EL (cell line): ENCODE measurements at regions not wholly inside any gene's neighbourhood (a gene's known extent, or its start where the extent isn't known, plus 50 kb on each side); places are given as distances from the start of the nearest gene placed in this dataset.
"Not testable (repeated sequence)": the region's sequence is repeated elsewhere in the genome, so short reads cannot be mapped to it uniquely, and the experiment has no call there.

Experiments used
- DNase-seq: peaks from one replicate; pipeline ENCODE4 v3.0.0-alpha.2; 2016

DNA sequence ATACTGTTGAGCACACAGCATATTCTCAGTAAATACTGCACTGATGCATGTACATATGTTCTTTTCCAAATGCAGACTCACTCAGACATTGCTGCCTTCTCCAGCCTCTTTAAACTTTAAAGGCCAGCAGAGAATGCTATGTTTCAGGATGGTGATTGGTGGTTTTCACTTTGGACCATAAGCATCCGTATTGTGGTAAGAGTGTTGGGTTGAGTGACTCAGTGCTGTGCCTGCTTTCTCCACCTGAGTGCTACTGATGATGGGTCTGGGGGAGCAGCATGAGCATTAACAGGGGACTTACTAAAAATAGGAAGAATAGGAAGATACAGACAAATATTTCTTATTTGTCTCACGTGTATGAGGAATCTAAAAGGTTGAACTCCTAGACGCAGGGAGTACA lies 56.3 kb upstream of the ZNF92 start:
- DNase-seq = no peak

DNA sequence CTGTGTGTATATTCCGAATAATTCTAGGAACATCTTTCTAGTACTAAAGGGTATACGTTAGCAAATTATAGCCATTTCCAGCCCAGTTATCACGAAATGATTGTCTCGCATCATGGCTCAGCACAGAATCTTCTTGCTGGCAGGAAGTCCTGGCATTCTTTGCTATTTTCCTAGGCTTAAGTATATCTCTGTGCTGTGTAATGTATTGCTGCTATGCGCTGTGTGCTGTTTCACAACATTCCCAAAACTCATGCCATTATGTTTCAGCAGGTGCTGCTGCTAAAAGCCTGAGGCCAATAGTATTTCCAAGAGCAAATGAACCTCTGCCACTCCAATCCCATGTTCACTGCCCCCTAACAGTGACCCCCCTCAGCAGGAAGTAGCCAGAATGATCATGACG lies 62.9 kb upstream of the ZNF92 start:
- no peak for DNase-seq

DNA sequence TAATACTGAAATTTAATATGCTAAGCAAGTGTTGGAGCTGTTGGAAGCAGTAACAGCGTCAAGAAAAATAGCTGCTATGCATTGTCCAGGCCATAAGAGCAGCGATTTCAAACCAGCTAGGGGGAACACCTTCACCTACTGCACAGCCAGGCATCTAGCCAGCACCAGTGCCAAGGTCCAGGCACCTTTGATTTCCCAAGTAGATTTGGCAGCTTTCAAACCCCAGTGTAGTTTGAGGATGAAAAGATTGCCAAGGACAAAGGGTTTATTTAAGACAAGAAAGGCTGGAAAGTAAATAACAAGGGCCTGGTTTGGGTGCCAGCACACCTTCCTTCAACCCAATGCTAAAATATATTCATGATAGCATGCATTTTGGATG lies 65.4 kb upstream of the ZNF92 start:
- no peak for DNase-seq

DNA sequence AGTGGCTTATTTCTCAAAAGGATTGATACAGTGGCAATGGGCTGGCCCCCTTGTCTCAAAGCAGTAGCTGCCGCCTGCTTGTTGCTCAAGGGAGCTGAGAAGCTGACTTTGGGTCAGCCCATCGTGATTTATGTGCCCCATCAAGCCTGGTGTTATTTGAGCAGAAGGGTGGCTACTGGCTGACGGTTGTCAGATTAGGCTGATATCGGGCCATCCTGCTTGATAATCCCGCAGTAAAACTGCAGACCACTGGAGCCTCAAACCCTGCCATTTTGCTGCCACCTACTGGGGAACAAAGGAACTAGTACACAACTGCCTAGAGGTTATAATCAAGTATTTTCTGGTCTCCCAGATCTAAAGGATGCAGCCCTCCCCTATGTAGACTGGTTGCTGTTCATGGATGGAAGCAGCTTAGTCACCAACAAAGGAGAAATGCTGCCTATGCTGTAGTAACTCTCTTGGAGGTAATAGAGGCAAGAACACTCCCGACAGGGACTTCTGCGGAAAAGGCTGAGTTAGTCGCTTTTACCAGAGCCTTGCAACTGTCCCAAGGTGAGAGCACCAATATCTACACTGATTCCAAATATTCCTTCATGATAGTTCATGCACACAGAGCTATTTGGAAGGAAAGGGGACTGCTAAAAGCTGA lies 65.9 kb upstream of the ZNF92 start:
- peak; percentile 53 for DNase-seq

DNA sequence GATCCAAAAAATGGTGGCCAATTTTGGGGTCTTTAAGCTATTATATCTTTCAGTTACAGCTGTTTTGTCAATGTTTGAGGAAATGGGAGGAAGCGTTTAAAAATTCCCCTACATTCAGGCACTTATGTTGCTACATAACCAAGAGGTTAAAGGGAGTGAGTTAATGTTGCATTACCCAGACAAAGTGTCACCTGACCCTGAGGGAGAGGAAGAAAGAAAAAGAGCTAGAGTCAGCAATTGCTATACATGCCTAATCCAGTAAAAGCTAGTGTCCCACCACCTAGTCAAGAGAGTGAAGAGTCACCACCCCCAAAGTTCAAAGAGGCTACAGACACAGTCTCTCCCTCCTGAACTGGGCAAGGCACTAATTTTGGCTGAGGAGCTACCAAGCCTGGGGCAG lies 69.5 kb upstream of the ZNF92 start:
- no peak for DNase-seq

DNA sequence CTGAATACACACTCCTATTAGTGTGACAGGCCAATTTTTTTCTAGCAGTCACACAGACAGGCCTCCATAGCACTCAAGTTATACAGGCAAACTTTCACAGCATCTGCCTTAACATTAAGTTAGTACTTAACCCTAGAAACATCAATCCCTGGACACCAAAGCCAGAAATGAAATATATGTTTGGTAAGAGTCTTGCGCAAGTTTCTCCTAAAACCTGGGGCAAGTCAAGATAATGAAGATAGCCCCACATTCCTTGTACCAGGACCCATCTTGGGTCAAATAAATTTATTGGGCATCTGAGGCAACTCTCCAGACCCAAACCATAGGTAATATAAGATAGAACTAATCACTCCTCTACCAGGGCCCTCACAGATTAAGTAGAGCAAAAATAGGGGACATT lies 70.8 kb upstream of the ZNF92 start:
- no peak for DNase-seq

DNA sequence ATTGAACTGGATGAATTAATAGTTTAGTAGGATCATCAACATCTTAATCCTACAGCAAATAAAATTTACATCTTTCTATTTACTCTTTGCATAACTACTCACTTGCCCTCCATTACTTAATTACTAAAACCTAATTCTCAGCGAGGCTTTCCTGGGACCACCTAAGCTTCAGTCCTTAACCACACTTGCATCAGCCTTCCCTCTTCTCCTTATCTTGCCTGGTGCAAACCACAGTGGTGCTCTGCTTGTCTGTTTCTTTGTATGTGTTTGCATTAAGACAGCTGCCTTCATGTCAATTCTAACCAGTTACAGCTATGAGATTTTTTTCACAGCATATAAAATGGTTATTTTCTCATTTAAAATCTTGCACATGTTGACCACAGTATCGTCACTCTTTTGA lies 72.6 kb upstream of the ZNF92 start:
- DNase-seq = no peak

DNA sequence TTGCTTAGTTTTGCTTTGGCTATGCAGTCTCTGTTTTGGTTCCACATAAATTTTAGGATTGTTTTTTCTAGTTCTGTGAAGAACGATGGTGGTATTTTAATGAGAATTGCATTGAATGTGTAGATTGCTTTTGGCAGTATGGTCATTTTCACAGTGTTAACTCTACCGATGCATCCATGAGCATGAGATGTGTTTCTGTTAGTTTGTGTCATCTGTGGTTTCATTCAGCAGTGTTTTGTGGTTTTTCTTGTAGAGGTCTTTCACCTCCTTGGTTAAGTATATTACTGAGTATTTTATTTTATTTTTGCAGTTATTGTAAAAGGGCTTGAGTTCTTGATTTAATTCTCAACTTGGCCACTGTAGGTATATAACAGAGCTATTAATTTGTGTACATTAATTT lies 78.2 kb upstream of the ZNF92 start:
- no peak for DNase-seq

DNA sequence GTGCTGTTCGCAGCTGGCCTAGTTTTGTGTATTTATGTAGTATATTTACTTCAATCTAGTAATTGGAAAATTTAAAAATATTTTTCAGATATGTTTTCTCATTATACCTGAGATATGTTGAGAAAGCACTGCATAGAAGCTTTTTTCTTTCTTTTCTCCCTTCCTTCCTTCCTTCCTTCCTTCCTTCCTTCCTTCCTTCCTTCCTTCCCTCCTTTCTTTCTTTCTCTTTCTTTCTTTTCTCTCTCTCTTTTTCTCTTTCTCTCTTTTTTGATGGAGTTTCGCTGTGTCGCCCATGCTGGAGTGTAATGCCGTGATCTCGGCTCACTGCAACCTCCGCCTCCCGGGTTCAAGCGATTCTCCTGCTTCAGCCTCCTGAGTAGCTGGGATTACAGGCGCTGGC lies 83.3 kb upstream of the ZNF92 start:
- not testable (repeated sequence) for DNase-seq

DNA sequence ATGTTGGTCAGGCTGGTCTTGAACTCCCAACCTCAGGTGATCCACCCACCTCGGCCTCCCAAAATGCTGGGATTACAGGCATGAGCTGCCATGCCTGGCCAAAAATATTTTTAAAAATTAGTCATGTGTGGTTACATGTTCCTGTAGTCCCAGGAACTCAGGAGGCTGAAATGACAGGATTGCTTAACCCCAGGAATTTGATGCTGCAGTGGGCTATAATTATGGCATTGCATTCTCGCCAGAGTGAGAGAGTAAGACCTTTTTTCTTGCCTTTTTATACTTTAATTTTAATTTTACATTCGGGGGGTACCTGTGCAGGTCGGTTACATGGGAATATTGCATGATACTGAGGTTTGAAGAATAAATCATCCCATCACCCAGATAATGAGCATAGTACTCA lies 86.6 kb upstream of the ZNF92 start:
- DNase-seq = no peak

DNA sequence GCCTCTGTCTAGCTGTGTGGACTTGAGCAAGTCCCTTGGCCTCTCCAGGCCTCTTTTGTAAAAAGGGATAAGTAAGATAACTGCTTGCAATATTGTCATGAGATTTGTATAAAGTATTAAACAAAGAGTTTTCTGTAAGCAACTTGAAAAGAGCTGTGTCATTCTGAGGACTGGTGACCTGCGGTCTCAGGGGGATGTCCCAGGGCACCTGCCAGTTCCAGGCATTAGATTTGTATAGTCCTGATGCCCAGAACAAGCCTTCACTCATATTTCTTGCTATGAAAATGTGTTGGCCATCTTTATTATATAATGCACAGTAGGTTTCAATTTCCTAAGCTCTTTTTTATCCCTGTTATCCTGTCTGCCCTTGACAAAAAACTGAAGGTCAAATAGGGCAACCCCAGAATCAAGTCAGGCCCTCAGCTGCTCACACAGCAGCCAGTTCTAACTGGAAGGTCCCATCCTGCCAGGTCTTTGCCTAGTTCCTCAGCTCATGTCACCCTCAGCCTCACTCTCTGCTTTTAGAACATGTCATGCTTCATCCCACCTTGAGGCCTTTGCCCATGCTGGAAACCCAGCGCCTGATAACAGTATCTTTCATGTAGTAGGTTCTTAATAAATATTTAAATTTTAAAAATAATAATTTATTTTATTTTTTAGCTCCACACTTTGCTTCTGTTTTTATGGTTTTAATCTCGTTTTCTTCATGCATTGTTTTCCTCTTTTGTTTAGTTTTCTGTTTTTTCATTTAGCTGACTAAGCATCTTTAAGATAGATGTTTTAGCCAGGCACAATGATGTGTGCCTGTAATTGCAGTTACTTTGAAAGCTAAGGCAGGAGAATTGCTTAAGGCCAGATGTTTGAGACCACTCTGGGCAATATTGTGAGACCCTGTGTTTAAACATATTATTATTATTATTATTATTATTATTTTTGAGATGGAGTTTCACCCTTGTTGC lies 87.5 kb upstream of the ZNF92 start:
- no peak for DNase-seq

DNA sequence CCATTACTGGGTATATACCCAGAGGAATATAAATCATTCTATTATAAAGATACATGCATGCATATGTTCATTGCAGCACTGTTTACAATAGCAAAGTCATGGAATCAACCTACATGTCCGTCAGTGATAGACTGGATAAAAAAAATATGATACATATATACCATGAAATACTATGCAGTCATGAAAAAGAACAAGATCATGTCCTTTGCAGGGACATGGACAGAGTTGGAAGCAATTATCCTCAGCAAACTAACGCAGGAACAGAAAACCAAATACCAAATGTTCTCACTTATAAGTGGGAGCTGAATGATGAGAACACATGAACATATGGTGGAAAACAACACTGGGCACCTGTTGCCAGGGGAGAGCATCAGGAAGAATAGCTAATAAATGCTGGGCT lies 88.4 kb upstream of the ZNF92 start:
- not testable (repeated sequence) for DNase-seq

DNA sequence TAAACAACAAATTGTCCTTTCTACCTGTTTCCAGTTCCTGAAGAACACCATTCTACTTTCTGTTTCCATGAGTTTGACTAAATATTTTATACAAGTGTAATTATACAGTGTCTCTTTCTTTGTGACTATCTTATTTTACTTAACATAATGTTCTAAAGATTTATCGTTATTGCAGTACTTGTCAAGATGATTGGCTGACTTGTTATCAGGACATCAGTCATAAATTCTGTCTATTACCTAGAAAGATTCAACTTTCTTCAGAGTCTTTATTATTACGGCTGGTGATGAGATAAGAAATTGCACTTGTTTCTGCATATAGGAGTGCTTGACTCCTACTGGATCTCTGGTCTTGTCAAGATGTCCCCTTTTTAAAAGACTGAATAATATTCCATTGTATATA lies 93.9 kb upstream of the ZNF92 start:
- DNase-seq = no peak

DNA sequence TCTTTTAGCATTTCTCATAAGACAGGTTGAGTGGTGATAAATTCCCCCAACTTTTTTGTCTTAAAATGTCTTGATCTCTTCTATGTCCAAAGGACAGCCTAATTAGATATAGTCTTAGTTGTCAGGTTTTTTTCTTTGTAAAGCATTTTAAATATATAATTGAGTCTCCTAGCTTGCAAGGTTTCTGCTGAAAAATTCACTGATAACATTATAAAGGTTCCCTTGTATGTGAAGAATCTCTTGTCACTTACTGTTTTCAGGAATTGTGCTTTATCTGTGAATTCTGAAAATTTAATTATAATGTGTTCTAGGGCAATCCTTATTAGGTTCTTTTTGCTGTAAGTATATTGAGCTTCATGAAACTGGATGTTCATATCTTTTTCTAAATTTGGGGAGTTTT lies 96.8 kb upstream of the ZNF92 start:
- DNase-seq = no peak

DNA sequence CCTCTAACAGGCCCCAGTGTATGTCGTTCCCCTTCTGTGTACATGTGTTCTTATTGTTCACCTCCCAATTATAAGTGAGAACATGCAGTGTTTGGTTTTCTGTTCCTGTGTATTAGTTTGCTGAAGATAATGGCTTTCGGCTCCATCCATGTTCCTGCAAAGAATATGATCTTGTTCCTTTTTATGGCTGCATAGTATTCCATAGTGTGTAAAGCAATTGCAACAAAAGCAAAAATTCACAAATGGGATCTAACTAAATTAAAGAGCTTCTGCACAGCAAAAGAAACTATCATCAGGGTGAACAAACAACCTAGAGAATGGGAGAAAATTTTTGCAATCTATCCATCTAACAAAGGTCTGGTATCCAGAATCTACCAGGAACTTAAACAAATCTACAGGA lies 102.2 kb upstream of the ZNF92 start:
- not testable (repeated sequence) for DNase-seq

DNA sequence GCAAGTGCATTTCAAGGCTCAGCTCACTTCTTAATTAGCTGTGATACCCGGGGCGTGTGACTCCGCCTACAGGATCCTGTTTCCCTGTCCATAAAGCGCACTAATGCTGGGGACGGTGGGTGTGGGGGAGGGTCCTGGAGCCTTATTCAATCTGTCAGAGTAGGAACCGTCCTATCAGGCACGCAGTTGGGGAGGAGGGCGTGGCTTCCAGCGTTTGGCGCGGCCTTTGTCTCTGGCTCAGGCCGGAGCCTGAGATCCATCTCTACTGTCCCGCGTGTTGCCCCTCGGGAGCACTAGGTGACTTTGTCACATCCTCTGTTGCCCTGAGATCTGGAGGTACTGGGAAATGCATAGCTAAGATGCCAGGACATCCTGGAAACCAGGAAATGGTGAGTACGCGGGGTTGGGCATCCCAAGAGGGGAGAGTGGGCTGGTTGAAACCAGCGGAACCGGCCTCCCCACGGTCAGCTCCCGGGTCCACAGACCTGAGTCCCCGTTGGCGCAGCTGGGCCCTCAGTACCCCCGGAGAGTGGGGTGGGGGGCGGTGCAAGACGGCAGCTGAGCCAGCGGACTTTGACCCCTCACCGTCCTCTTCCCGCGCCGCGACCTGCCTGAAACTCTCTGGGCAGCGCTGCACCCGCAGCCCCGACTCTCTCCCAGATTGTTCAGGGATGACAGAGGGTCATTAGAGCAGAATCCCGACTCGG lies 104.4 kb upstream of the ZNF92 start:
- DNase-seq = peak; percentile 51

DNA sequence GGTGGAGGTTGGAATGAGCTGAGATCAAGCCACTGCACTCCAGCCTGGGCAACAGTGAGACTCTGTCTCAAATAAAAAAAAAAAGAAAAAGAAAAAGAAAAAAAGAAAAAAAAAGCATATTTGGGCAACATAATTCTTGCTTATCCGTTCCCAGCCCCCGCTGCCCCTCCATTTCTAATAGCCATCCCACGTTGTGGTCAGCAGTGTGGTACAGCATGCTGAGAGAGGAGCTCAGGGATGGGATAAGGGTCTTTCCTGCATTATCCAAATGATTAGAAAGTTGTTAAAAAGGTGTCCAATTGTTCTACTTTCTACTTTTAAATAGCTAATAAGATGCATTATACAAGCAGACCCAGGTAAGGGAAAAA lies 104.9 kb upstream of the ZNF92 start:
- DNase-seq = no peak

DNA sequence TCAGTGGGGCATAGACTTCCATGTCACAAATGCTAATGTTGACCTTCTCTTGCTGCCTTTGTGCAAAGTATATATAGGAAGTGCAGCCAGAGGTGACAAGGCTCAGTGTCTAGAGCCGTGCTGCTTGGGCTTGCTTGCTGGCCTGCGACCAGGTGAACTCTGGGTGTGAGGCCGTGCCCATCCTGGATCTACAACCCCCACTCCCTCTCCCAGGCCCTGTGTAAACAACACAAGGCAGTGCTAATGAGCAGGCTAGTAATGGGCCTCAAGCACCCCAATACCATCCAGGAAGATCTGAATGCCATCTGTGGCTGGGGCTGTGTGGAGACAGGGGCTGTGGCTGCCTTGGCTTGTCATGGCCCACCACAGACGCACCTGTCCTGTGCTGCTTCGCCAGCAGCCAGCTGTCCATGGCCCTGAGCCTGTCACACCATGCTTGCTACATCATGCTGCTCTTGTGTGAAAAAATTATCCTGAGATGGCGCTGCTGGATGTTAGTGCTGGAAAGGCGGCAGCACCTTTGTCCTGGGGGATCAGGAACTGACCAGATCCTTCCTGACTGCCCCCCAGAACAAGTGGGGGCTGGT lies 107.6 kb upstream of the ZNF92 start:
- no peak for DNase-seq

DNA sequence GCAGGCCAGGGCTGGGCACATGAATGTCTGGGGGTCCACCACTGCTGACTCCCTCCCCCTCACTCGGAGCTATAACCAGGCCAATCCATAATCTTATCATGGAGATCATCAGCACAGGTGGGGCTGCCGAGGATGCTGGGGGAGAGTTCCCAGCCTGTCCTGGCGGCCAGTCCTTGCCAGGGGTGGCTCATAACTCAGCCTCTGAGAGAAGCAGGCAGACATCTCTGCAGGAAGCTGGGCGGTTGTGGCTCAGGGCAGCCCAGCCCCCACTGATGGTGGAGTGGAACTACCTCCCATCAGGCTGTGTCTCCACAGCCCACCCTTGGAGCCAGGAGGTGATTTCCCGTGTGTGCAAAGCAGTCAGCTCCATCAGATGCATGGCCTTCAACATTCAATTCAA lies 109.4 kb upstream of the ZNF92 start:
- no peak for DNase-seq

DNA sequence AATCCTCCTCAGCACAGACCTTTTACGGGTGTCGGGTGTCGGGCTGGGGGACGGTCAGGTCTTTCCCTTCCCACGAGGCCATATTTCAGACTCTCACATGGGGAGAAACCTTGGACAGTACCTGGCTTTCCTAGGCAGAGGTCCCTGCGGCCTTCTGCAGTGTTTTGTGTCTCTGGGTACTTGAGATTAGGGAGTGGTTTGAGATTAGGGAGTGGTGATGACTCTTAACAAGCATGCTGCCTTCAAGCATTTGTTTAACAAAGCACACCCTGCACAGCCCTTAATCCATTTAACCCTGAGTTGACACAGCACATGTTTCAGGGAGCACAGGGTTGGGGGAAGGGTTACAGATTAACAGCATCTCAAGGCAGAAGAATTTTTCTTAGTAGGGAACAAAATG lies 113.0 kb upstream of the ZNF92 start:
- DNase-seq = not testable (repeated sequence)

DNA sequence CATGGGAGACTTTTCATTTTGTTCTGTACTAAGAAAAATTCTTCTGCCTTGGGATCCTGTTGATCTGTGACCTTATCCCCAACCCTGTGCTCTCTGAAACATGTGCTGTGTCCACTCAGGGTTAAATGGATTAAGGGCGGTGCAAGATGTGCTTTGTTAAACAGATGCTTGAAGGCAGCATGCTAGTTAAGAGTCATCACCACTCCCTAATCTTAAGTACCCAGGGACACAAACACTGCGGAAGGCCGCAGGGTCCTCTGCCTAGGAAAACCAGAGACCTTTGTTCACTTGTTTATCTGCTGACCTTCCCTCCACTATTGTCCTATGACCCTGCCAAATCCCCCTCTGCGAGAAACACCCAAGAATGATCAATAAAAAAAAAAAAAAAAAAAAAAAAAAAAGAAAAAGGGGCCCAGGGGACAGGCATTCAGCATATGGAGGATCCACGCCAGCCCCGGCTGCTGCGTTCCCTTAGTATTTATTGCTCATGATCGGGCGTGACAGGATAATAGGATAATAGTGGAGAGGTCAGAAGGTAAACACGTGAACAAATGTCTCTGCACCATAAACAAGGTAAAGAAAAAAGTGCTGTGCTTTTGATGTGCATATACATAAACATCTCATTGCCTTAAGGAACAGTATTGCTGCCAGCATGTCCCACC lies 113.7 kb upstream of the ZNF92 start:
- DNase-seq = not testable (repeated sequence)

DNA sequence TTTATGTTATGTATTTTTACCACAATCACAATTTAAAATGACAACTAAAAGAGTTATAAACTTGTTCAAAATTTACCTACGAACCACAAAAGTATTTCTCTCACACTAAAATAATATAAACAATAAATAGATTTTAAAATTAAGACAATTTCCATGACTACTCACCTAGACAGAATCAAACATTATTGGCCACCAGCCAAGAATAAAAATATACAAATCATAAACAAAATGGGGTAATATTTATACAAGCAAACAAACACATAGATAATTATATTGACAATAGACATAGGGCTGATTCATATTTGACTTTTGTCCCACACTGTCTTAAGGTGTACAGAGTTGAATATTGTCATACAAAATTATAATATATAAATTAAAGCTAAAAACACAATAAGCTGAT lies 119.6 kb upstream of the ZNF92 start:
- DNase-seq = no peak
